ENCODE measurements at regions not wholly inside any gene's neighbourhood (a gene's known extent, or its start where the extent isn't known, plus 50 kb on each side); places are given as distances from the start of the nearest gene placed in this dataset.

DNA sequence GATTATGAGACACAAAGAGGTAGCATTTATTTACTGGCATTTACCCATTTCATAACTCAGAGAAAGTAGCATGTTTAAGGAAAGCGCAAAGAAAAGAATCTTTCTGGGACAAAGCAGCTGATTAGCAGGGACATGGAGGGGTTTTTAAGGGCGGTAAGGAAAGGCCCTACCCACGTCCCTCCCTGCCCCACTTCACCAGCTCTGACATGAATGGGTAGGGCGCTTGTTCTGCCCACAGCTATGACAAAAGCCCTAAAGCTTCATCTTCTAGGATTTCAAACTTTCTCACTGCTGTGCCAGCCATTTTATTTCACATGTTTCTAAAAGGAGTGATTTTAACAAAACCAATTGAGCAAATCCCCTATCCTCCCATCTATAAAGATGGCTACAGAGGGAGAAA, 406.9 kb upstream of the KLF6 start:
- intact Hi-C loops (cut with micrococcal nuclease): no loop called here
- BruUV-seq (replicated peaks): no TSS peak
- H3K9me3 Mint-ChIP-seq (ENCODE audit: unreplicated experiment): peaks cover 7% of the 10 kb centered on the region
- H3K4me1 Mint-ChIP-seq (ENCODE audit: insufficient read depth, unreplicated experiment): peaks cover 13% of the 10 kb centered on the region
- peaks cover 6% of the 10 kb centered on the region for H3K36me3 Mint-ChIP-seq (ENCODE audit: insufficient read depth, unreplicated experiment)
- ChIA-PET POLR2A (interaction anchor here (1.3 kb wide), 1 partner anchor 407 kb away, joined by 4 read pairs; the partner anchor contains the start of gene KLF6), CTCF (interaction anchor here (0.8 kb wide), 1 partner anchor 43 kb away, joined by 3 read pairs; no protein-coding TSS in a partner anchor)
- TF ChIP-seq, protein P1, sequence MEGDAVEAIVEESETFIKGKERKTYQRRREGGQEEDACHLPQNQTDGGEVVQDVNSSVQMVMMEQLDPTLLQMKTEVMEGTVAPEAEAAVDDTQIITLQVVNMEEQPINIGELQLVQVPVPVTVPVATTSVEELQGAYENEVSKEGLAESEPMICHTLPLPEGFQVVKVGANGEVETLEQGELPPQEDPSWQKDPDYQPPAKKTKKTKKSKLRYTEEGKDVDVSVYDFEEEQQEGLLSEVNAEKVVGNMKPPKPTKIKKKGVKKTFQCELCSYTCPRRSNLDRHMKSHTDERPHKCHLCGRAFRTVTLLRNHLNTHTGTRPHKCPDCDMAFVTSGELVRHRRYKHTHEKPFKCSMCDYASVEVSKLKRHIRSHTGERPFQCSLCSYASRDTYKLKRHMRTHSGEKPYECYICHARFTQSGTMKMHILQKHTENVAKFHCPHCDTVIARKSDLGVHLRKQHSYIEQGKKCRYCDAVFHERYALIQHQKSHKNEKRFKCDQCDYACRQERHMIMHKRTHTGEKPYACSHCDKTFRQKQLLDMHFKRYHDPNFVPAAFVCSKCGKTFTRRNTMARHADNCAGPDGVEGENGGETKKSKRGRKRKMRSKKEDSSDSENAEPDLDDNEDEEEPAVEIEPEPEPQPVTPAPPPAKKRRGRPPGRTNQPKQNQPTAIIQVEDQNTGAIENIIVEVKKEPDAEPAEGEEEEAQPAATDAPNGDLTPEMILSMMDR (IDR thresholded peaks at IDR 0.05; ENCODE audit: unreplicated experiment): no peak
- no peaks in the 10 kb centered on the region for H3K27me3 Mint-ChIP-seq (ENCODE audit: insufficient read depth, unreplicated experiment)
- DNase-seq (ENCODE audit: unreplicated experiment): no peak
- H3K4me3 Mint-ChIP-seq (ENCODE audit: unreplicated experiment): no peak overlapping the region
- H3K27ac Mint-ChIP-seq (ENCODE audit: low read depth, unreplicated experiment): no peak overlapping the region

DNA sequence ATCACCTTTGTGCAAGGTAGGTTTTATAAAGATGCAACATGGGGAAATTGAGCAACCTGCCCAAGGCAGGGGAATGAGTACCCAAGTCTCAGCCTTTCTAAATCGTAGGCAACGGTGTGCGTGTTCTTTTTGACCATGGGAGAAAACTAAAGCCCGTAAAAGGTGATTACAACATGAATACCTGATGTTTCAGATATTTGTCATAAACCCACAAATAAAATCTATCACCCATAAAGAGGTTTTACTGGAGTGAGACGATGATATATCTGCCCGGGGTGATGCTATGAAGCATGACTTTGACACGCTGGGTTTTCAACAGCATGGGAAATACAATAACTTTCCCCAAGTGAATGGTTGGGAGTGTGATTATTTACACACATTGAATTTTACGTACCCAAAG, 406.3 kb upstream of the KLF6 start:
- H3K9me3 Mint-ChIP-seq (ENCODE audit: unreplicated experiment): peaks cover 7% of the 10 kb centered on the region
- peak; percentile 23 for DNase-seq (ENCODE audit: unreplicated experiment)
- peaks cover 6% of the 10 kb centered on the region for H3K36me3 Mint-ChIP-seq (ENCODE audit: insufficient read depth, unreplicated experiment)
- H3K4me3 Mint-ChIP-seq (ENCODE audit: unreplicated experiment): no peak overlapping the region
- H3K27ac Mint-ChIP-seq (ENCODE audit: low read depth, unreplicated experiment): no peak overlapping the region
- TF ChIP-seq, protein P1 (IDR thresholded peaks at IDR 0.05; ENCODE audit: unreplicated experiment): no peak
- no peaks in the 10 kb centered on the region for H3K27me3 Mint-ChIP-seq (ENCODE audit: insufficient read depth, unreplicated experiment)
- ChIA-PET CTCF (interaction anchor here (0.8 kb wide), 1 partner anchor 43 kb away, joined by 3 read pairs; no protein-coding TSS in a partner anchor), POLR2A (interaction anchor here (0.5 to 1.3 kb wide), 3 partner anchors 79 to 406 kb away, joined by 3 to 4 read pairs (median 3); partner anchors contain the start of gene KLF6)
- BruUV-seq (replicated peaks): no TSS peak
- H3K4me1 Mint-ChIP-seq (ENCODE audit: insufficient read depth, unreplicated experiment): peaks cover 13% of the 10 kb centered on the region
- intact Hi-C loops (cut with micrococcal nuclease): no loop called here

DNA sequence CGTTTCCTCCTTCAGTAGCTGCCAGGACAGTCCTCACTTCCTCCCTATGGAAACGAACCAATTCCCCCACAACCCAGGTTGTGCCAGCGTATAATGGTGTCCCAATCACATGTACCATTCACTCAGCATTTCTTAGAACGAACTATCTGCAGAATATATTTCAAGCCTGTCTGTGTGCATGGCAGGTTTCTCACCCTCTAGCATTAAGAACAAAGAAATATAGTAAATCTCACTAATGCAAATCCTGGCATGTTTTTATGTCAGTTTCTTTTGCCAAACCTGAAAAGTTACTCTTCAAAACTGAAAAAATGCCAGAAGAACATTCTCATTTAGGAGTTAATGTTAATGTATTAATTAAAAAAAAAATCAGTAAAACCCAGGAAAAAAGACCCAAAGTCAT, 405.9 kb upstream of the KLF6 start:
- BruUV-seq (replicated peaks): no TSS peak

DNA sequence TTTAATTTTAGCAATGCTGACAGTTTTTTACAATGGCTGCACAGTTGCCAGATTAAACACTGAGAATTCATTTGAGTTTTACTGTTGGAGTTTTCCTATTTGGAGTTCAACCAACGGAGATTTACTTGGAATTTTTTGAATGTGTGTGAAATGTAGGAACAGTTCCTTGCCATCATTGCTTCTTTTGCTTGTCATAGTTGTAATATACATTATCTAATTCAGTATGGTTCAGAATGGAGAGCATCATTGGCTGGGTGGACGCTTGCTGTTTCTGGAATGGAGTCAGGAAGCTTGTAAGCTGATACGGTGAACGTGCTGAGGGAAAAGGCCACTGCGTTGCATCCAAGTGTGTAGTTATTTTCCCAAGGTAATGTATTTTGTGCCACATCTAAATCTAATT, 404.3 kb upstream of the KLF6 start:
- Mint-ChIP-seq H3K4me3 (ENCODE audit: unreplicated experiment) (no peak overlapping the region), H3K4me1 (ENCODE audit: insufficient read depth, unreplicated experiment) (peaks cover 8% of the 10 kb centered on the region), H3K36me3 (ENCODE audit: insufficient read depth, unreplicated experiment) (peaks cover 6% of the 10 kb centered on the region), H3K27me3 (ENCODE audit: insufficient read depth, unreplicated experiment) (no peaks in the 10 kb centered on the region), H3K27ac (ENCODE audit: low read depth, unreplicated experiment) (no peak overlapping the region), H3K9me3 (ENCODE audit: unreplicated experiment) (peaks cover 7% of the 10 kb centered on the region)
- intact Hi-C loops (cut with micrococcal nuclease): no loop called here
- ChIA-PET CTCF (no interaction called here), POLR2A (no interaction called here)
- TF ChIP-seq, protein P1 (IDR thresholded peaks at IDR 0.05; ENCODE audit: unreplicated experiment): no peak
- DNase-seq (ENCODE audit: unreplicated experiment): no peak
- BruUV-seq (replicated peaks): no TSS peak

More for the DNA sequence above, 405.9 kb upstream of the KLF6 start:
- POLR2A ChIA-PET: interaction anchor here (0.5 to 0.7 kb wide), 2 partner anchors 79 to 93 kb away, joined by 3 read pairs; no protein-coding TSS in a partner anchor
- CTCF ChIA-PET: no interaction called here
- no peak overlapping the region for H3K27ac Mint-ChIP-seq (ENCODE audit: low read depth, unreplicated experiment)
- H3K27me3 Mint-ChIP-seq (ENCODE audit: insufficient read depth, unreplicated experiment): no peaks in the 10 kb centered on the region
- peaks cover 13% of the 10 kb centered on the region for H3K4me1 Mint-ChIP-seq (ENCODE audit: insufficient read depth, unreplicated experiment)
- intact Hi-C loops (cut with micrococcal nuclease): no loop called here
- H3K9me3 Mint-ChIP-seq (ENCODE audit: unreplicated experiment): peaks cover 7% of the 10 kb centered on the region
- DNase-seq (ENCODE audit: unreplicated experiment): no peak
- TF ChIP-seq, protein P1 (IDR thresholded peaks at IDR 0.05; ENCODE audit: unreplicated experiment): no peak
- no peak overlapping the region for H3K4me3 Mint-ChIP-seq (ENCODE audit: unreplicated experiment)
- H3K36me3 Mint-ChIP-seq (ENCODE audit: insufficient read depth, unreplicated experiment): peaks cover 6% of the 10 kb centered on the region
